Cardiac muscle cell (in vitro differentiated cells and primary cell): ENCODE measurements at regions not wholly inside any gene's neighbourhood (a gene's known extent, or its start where the extent isn't known, plus 50 kb on each side); places are given as distances from the start of the nearest gene placed in this dataset.

ENCODE experiments used
- DNase-seq, 2 donors: peaks; one replicate each; pipeline versions ENCODE4 v3.0.0 to v3.0.0-alpha.2; 2010 to 2017; ENCODE audit warnings: low read depth in 1 of 2, low spot score in 1 of 2
- H3K27ac ChIP-seq: fragments of 200-600 bp; sonication (generic); 2 replicates; pipeline ENCODE4 v1.5.1; 2016
- H3K27me3 ChIP-seq: fragments of 200-600 bp; sonication (generic); 2 replicates; pipeline ENCODE4 v1.6.0; 2016; ENCODE audit warnings: control low read depth
- H3K36me3 ChIP-seq: fragments of 200-600 bp; sonication (generic); 2 replicates; pipeline ENCODE4 v1.5.1; 2016; ENCODE audit warnings: control low read depth
- H3K4me1 ChIP-seq: fragments of 200-600 bp; sonication (generic); 2 replicates; pipeline ENCODE4 v1.8.1; 2017; ENCODE audit warnings: low read depth, mild to moderate bottlenecking, mixed run types
- H3K4me3 ChIP-seq: fragments of 200-600 bp; sonication (generic); 2 replicates; pipeline ENCODE4 v1.5.1; 2016; ENCODE audit warnings: mild to moderate bottlenecking
- H3K9me3 ChIP-seq: fragments of 200-600 bp; sonication (generic); 2 replicates; pipeline ENCODE4 v1.5.1; 2017; ENCODE audit warnings: low read depth, mild to moderate bottlenecking, control low read depth
- CTCF ChIP-seq: IDR thresholded peaks from 2 replicates; pipeline ENCODE4 v1.5.1; 2012; ENCODE audit warnings: low read depth, mild to moderate bottlenecking, low read length

GRCh38 chr1:188365874-188366273 lies 1537.1 kb downstream of the PLA2G4A start:
- Histone ChIP-seq H3K4me1 (no peaks in the 10 kb centered on the region), H3K4me3 (no peak overlapping the region), H3K9me3 (no peaks in the 10 kb centered on the region), H3K27me3 (no peaks in the 10 kb centered on the region), H3K36me3 (no peaks in the 10 kb centered on the region), H3K27ac (no peak overlapping the region)
- DNase-seq = no peak
- no peak for TF ChIP-seq CTCF

GRCh38 chr1:188367661-188368060 lies 1538.9 kb downstream of the PLA2G4A start:
- Histone ChIP-seq H3K27ac (no peak overlapping the region), H3K27me3 (no peaks in the 10 kb centered on the region), H3K4me1 (no peaks in the 10 kb centered on the region), H3K9me3 (no peaks in the 10 kb centered on the region), H3K36me3 (no peaks in the 10 kb centered on the region), H3K4me3 (no peak overlapping the region)
- no peak for DNase-seq
- TF ChIP-seq CTCF = no peak

- no peak for DNase-seq
- no peaks in the 10 kb centered on the region for H3K4me1 ChIP-seq
- no peak overlapping the region for H3K4me3 ChIP-seq
- no peaks in the 10 kb centered on the region for H3K36me3 ChIP-seq
- TF ChIP-seq CTCF = no peak
- H3K27me3 ChIP-seq = no peaks in the 10 kb centered on the region
- H3K9me3 ChIP-seq = no peaks in the 10 kb centered on the region
- H3K27ac ChIP-seq = no peak overlapping the region
Measured at GRCh38 chr1:188371295-188371806, 1542.6 kb downstream of the PLA2G4A start.

GRCh38 chr1:188372821-188373220 lies 1544.1 kb downstream of the PLA2G4A start:
- H3K4me3 ChIP-seq = no peak overlapping the region
- H3K4me1 ChIP-seq = no peaks in the 10 kb centered on the region
- TF ChIP-seq CTCF = no peak
- H3K27me3 ChIP-seq = no peaks in the 10 kb centered on the region
- H3K36me3 ChIP-seq = no peaks in the 10 kb centered on the region
- DNase-seq = no peak
- H3K27ac ChIP-seq = no peak overlapping the region
- H3K9me3 ChIP-seq = no peaks in the 10 kb centered on the region

GRCh38 chr1:188382851-188383250 lies 1554.1 kb downstream of the PLA2G4A start:
- Histone ChIP-seq H3K36me3 (no peaks in the 10 kb centered on the region), H3K4me1 (peaks cover 4% of the 10 kb centered on the region), H3K27ac (no peak overlapping the region), H3K9me3 (no peaks in the 10 kb centered on the region), H3K27me3 (no peaks in the 10 kb centered on the region), H3K4me3 (no peak overlapping the region)
- no peak for TF ChIP-seq CTCF
- no peak for DNase-seq

- no peak for TF ChIP-seq CTCF
- H3K4me3 ChIP-seq = no peak overlapping the region
- DNase-seq = peak; percentile 31 to 67
- no peaks in the 10 kb centered on the region for H3K27me3 ChIP-seq
- H3K36me3 ChIP-seq = no peaks in the 10 kb centered on the region
- peaks cover 4% of the 10 kb centered on the region for H3K4me1 ChIP-seq
- no peaks in the 10 kb centered on the region for H3K9me3 ChIP-seq
- H3K27ac ChIP-seq = no peak overlapping the region
Measured at GRCh38 chr1:188386161-188386560, 1557.4 kb downstream of the PLA2G4A start.
